Upper lobe of left lung (tissue), 4 donors: ENCODE measurements at regions not wholly inside any gene's neighbourhood (a gene's known extent, or its start where the extent isn't known, plus 50 kb on each side); places are given as distances from the start of the nearest gene placed in this dataset.

Source experiments
- CTCF ChIP-seq, 6 experiments: fragments of 450-650 bp in 4 of 6; fragments of 200-600 bp in 2 of 6; sonication (generic) in 2 of 6; IDR thresholded peaks; one replicate each; pipeline ENCODE4 v1.5.1; 2016 to 2019; ENCODE audit warnings: antibody characterized with exemption in 6 of 6
- EP300 ChIP-seq, 4 donors: sonication (generic); formaldehyde crosslinking; IDR thresholded peaks; one replicate each; pipeline ENCODE4 v1.5.1; 2017; ENCODE audit warnings: antibody characterized with exemption in 4 of 4, control low read depth in 2 of 4
- POLR2AphosphoS5 ChIP-seq, 2 donors: sonication (generic); formaldehyde crosslinking; IDR thresholded peaks; one replicate each; pipeline ENCODE4 v1.5.1; 2017; ENCODE audit warnings: antibody characterized with exemption in 2 of 2

- no peak for TF ChIP-seq EP300 (IDR thresholded peaks at IDR 0.05)
- TF ChIP-seq CTCF (IDR thresholded peaks at IDR 0.05) = no peak
- no peak for TF ChIP-seq POLR2AphosphoS5 (IDR thresholded peaks at IDR 0.05)
Measured at GRCh38 chr5:6216471-6217075, 161.8 kb downstream of the MED10 start.
